Astrocyte (in vitro differentiated cells and primary cell): ENCODE measurements at regions not wholly inside any gene's neighbourhood (a gene's known extent, or its start where the extent isn't known, plus 50 kb on each side); places are given as distances from the start of the nearest gene placed in this dataset.

ENCODE experiments used
- DNase-seq: peaks from one replicate; pipeline ENCODE4 v3.0.0-alpha.2; 2010; ENCODE audit warnings: low read depth
- FAIRE-seq: peaks from 2 replicates; lab custom pipeline; 2011; peaks lifted over from hg19 to GRCh38; lab: Jason Lieb, UNC
- H2AFZ ChIP-seq: 2 replicates; pipeline ENCODE4 v1.6.0; 2012; ENCODE audit warnings: low read depth, low read length, inconsistent platforms
- H3K27ac ChIP-seq: 2 replicates; pipeline ENCODE4 v1.5.1; 2011; ENCODE audit warnings: low read depth, low read length, inconsistent platforms
- H3K27me3 ChIP-seq: 2 replicates; pipeline ENCODE4 v1.6.0; 2011; ENCODE audit warnings: low read length, inconsistent platforms; ENCODE audit not compliant: insufficient read depth
- H3K36me3 ChIP-seq: 2 replicates; pipeline ENCODE4 v1.5.1; 2011; ENCODE audit warnings: low read length, inconsistent platforms; ENCODE audit not compliant: insufficient read depth
- H3K4me1 ChIP-seq: 2 replicates; pipeline ENCODE4 v1.5.1; 2011; ENCODE audit warnings: low read length, inconsistent platforms; ENCODE audit not compliant: insufficient read depth
- H3K4me2 ChIP-seq: 2 replicates; pipeline ENCODE4 v1.6.0; 2012; ENCODE audit warnings: low read length, inconsistent platforms
- H3K4me3 ChIP-seq: 2 replicates; pipeline ENCODE4 v1.5.1; 2011; ENCODE audit warnings: low read depth, mild to moderate bottlenecking, low read length, inconsistent platforms; ENCODE audit not compliant: insufficient read depth
- H3K79me2 ChIP-seq: 2 replicates; pipeline ENCODE4 v1.6.0; 2012; ENCODE audit warnings: mild to moderate bottlenecking, low read length, inconsistent platforms; ENCODE audit not compliant: insufficient read depth
- H3K9ac ChIP-seq: 2 replicates; pipeline ENCODE4 v1.6.0; 2012; ENCODE audit warnings: mild to moderate bottlenecking, low read length, inconsistent platforms
- H3K9me3 ChIP-seq: 2 replicates; pipeline ENCODE4 v1.5.1; 2012; ENCODE audit warnings: low read depth, mild to moderate bottlenecking, low read length, inconsistent platforms; ENCODE audit not compliant: insufficient read depth
- H4K20me1 ChIP-seq: 2 replicates; pipeline ENCODE4 v1.6.0; 2012; ENCODE audit warnings: low read length, inconsistent platforms; ENCODE audit not compliant: insufficient read depth
- H3K27ac Mint-ChIP-seq: one replicate; pipeline ENCODE4 v1.8.0; 2021; ENCODE audit warnings: mild to moderate bottlenecking, mixed read lengths; ENCODE audit not compliant: unreplicated experiment
- H3K27me3 Mint-ChIP-seq: one replicate; pipeline ENCODE4 v1.8.0; 2021; ENCODE audit warnings: low read depth, mixed read lengths; ENCODE audit not compliant: unreplicated experiment
- H3K36me3 Mint-ChIP-seq: one replicate; pipeline ENCODE4 v1.8.0; 2021; ENCODE audit warnings: low read depth, mixed read lengths; ENCODE audit not compliant: unreplicated experiment
- H3K4me1 Mint-ChIP-seq: one replicate; pipeline ENCODE4 v1.8.0; 2021; ENCODE audit warnings: low read depth, mixed read lengths; ENCODE audit not compliant: unreplicated experiment
- H3K4me3 Mint-ChIP-seq: one replicate; pipeline ENCODE4 v1.8.0; 2021; ENCODE audit warnings: mild to moderate bottlenecking, moderate library complexity, mixed read lengths; ENCODE audit not compliant: unreplicated experiment
- H3K9me3 Mint-ChIP-seq: one replicate; pipeline ENCODE4 v1.8.0; 2021; ENCODE audit warnings: mild to moderate bottlenecking, mixed read lengths; ENCODE audit not compliant: unreplicated experiment
- CTCF ChIP-seq: IDR thresholded peaks from 2 replicates; pipeline ENCODE4 v1.5.1; 2011; ENCODE audit warnings: low read depth, mild to moderate bottlenecking, inconsistent platforms, low read length, moderate library complexity; ENCODE audit not compliant: insufficient read depth
- EZH2 ChIP-seq: IDR thresholded peaks from 2 replicates; pipeline ENCODE4 v1.6.1; 2012; ENCODE audit warnings: mild to moderate bottlenecking, low read length, inconsistent platforms; ENCODE audit not compliant: insufficient read depth

GRCh38 chr3:106371221-106371970, 502.6 kb upstream of the CBLB start:
- no peak overlapping the region for H3K9ac ChIP-seq
- H3K4me3 ChIP-seq, result no peak overlapping the region
- no peaks in the 10 kb centered on the region for H3K36me3 Mint-ChIP-seq
- no peak overlapping the region for H3K27ac Mint-ChIP-seq
- no peaks in the 10 kb centered on the region for H3K4me1 Mint-ChIP-seq
- H3K27ac ChIP-seq, result no peak overlapping the region
- FAIRE-seq, result no peak
- H3K27me3 ChIP-seq, result no peaks in the 10 kb centered on the region
- H3K9me3 ChIP-seq, result no peaks in the 10 kb centered on the region
- H3K79me2 ChIP-seq, result no peaks in the 10 kb centered on the region
- no peak overlapping the region for H3K4me2 ChIP-seq
- H3K4me1 ChIP-seq, result no peaks in the 10 kb centered on the region
- no peak overlapping the region for H3K4me3 Mint-ChIP-seq
- H2AFZ ChIP-seq, result no peak overlapping the region
- H3K27me3 Mint-ChIP-seq, result no peaks in the 10 kb centered on the region
- TF ChIP-seq EZH2 (no peak), CTCF (no peak)
- no peaks in the 10 kb centered on the region for H4K20me1 ChIP-seq
- no peaks in the 10 kb centered on the region for H3K36me3 ChIP-seq
- no peak for DNase-seq
- no peaks in the 10 kb centered on the region for H3K9me3 Mint-ChIP-seq

GRCh38 chr3:106371971-106372805, 503.4 kb upstream of the CBLB start:
- no peaks in the 10 kb centered on the region for H4K20me1 ChIP-seq
- H3K36me3 Mint-ChIP-seq, result no peaks in the 10 kb centered on the region
- no peaks in the 10 kb centered on the region for H3K4me1 Mint-ChIP-seq
- no peak for FAIRE-seq
- no peaks in the 10 kb centered on the region for H3K4me1 ChIP-seq
- no peak overlapping the region for H3K27ac Mint-ChIP-seq
- H3K4me3 ChIP-seq, result no peak overlapping the region
- no peak overlapping the region for H3K27ac ChIP-seq
- no peak overlapping the region for H2AFZ ChIP-seq
- H3K4me3 Mint-ChIP-seq, result no peak overlapping the region
- H3K4me2 ChIP-seq, result no peak overlapping the region
- H3K9ac ChIP-seq, result no peak overlapping the region
- no peaks in the 10 kb centered on the region for H3K27me3 ChIP-seq
- H3K79me2 ChIP-seq, result no peaks in the 10 kb centered on the region
- H3K27me3 Mint-ChIP-seq, result no peaks in the 10 kb centered on the region
- H3K36me3 ChIP-seq, result no peaks in the 10 kb centered on the region
- DNase-seq, result peak; percentile 44
- no peaks in the 10 kb centered on the region for H3K9me3 ChIP-seq
- TF ChIP-seq EZH2, result no peak
- no peak for TF ChIP-seq CTCF
- no peaks in the 10 kb centered on the region for H3K9me3 Mint-ChIP-seq

GRCh38 chr3:106372806-106373190, 504.0 kb upstream of the CBLB start:
- no peaks in the 10 kb centered on the region for H3K27me3 ChIP-seq
- H3K9me3 Mint-ChIP-seq, result no peaks in the 10 kb centered on the region
- H3K4me3 ChIP-seq, result no peak overlapping the region
- H3K4me1 ChIP-seq, result no peaks in the 10 kb centered on the region
- no peaks in the 10 kb centered on the region for H4K20me1 ChIP-seq
- H3K9me3 ChIP-seq, result no peaks in the 10 kb centered on the region
- no peaks in the 10 kb centered on the region for H3K79me2 ChIP-seq
- H3K4me3 Mint-ChIP-seq, result no peak overlapping the region
- H3K36me3 Mint-ChIP-seq, result no peaks in the 10 kb centered on the region
- H3K9ac ChIP-seq, result no peak overlapping the region
- TF ChIP-seq CTCF, result no peak
- H3K27me3 Mint-ChIP-seq, result no peaks in the 10 kb centered on the region
- H3K4me1 Mint-ChIP-seq, result no peaks in the 10 kb centered on the region
- H3K4me2 ChIP-seq, result no peak overlapping the region
- H3K36me3 ChIP-seq, result no peaks in the 10 kb centered on the region
- DNase-seq, result no peak
- no peak for FAIRE-seq
- no peak overlapping the region for H3K27ac Mint-ChIP-seq
- no peak overlapping the region for H3K27ac ChIP-seq
- no peak overlapping the region for H2AFZ ChIP-seq
